Testis (tissue), 2 donors: ENCODE measurements at regions not wholly inside any gene's neighbourhood (a gene's known extent, or its start where the extent isn't known, plus 50 kb on each side); places are given as distances from the start of the nearest gene placed in this dataset.

Experiments
- DNase-seq: peaks from one replicate; pipeline ENCODE4 v3.0.0-alpha.2; 2019
- H3K27ac ChIP-seq, 2 donors: fragments of 200-600 bp; sonication (generic); one replicate each; pipeline ENCODE4 v1.5.1; 2019
- H3K27me3 ChIP-seq: fragments of 200-600 bp; sonication (generic); one replicate; pipeline ENCODE4 v1.5.1; 2019
- H3K36me3 ChIP-seq: fragments of 200-600 bp; sonication (generic); one replicate; pipeline ENCODE4 v1.5.1; 2017; ENCODE audit warnings: low read depth; ENCODE audit errors: missing control alignments
- H3K4me1 ChIP-seq: fragments of 200-600 bp; sonication (generic); one replicate; pipeline ENCODE4 v1.5.1; 2019
- H3K4me3 ChIP-seq, 2 donors: fragments of 200-600 bp; sonication (generic); one replicate each; pipeline ENCODE4 v1.5.1; 2017 to 2019
- H3K9me3 ChIP-seq: fragments of 200-600 bp; sonication (generic); one replicate; pipeline ENCODE4 v1.5.1; 2017
- CTCF ChIP-seq, 3 experiments: fragments of 450-650 bp in 2 of 3; fragments of 200-600 bp in 1 of 3; sonication (generic) in 1 of 3; IDR thresholded peaks; one replicate each; pipeline ENCODE4 v1.5.1; 2016 to 2019; ENCODE audit warnings: antibody characterized with exemption in 3 of 3, mild to moderate bottlenecking in 2 of 3, moderate library complexity in 1 of 3
- POLR2A ChIP-seq: fragments of 450-650 bp; IDR thresholded peaks from one replicate; pipeline ENCODE4 v1.6.1; 2017; ENCODE audit warnings: antibody characterized with exemption, mild to moderate bottlenecking, moderate library complexity
- WGBS, 2 donors: methylation state at CpG; one replicate each; pipeline ENCODE4 v1.1.5; 2018; 5-methylcytosine and 5-hydroxymethylcytosine counted together
- intact Hi-C: fragments of 100-400 bp; cut with DNase I; formaldehyde crosslinking; loops from one replicate; pipeline ENCODE4 v1.15.1; 2023; ENCODE audit warnings: low total_unique reads

DNA sequence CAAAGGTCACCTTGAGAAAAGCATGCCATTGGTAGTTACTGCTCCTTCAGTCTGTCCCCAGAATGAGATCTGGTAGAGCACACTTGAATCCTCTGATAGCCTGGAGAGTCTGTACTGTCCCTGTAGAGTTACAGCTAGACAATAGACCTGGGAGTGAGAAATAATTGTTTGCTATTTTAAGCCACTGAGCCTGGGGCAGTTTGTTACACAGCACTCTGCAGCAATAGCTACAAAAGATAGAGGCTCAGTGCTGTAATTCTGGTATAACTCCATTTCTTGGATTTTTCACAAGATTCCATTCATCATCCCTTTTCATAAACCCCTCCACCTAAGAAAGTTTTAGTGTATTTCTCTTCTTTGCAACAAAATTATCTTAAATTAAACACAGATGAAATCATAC is 242.7 kb upstream of the ARRDC4 start:
- Histone ChIP-seq H3K27me3 (no peaks in the 10 kb centered on the region), H3K36me3 (no peaks in the 10 kb centered on the region), H3K27ac (no peak overlapping the region), H3K4me1 (no peaks in the 10 kb centered on the region), H3K9me3 (no peaks in the 10 kb centered on the region), H3K4me3 (no peak overlapping the region)
- intact Hi-C loops, result no loop called here
- TF ChIP-seq POLR2A (no peak), CTCF (IDR thresholded peaks at IDR 0.05) (no peak)
- no peak for DNase-seq

- no peak overlapping the region for H3K4me3 ChIP-seq
- no peak overlapping the region for H3K27ac ChIP-seq
- no peaks in the 10 kb centered on the region for H3K27me3 ChIP-seq
- intact Hi-C loops, result no loop called here
- no peaks in the 10 kb centered on the region for H3K4me1 ChIP-seq
- DNase-seq, result no peak
- no peaks in the 10 kb centered on the region for H3K36me3 ChIP-seq
- TF ChIP-seq POLR2A (no peak), CTCF (IDR thresholded peaks at IDR 0.05) (no peak)
- no peaks in the 10 kb centered on the region for H3K9me3 ChIP-seq
Observed at GRCh38 chr15:97718509-97718908, 242.0 kb upstream of the ARRDC4 start.

DNA sequence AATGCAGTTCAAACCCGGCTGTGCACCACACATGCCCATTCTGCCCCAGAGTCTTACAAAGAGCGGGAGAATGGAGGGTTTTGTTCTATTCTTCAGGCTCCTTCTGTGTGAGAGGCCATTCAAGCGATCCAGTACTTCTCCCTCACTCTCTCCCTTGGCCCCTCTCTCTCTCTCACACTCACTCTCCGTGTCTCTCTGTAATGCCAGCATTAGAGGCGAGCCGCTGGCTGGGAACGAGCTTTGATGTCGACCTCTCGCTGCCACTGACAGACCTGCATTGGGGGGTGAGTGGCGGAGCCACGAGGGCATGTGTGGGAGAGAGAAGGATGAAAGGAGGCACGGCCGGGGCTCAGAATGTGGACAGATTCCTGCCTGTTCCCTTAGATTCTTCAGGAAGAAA is 231.7 kb upstream of the ARRDC4 start:
- 39 to 47% methylated on average over 13 of the region's 13 CpGs for WGBS, 2 donors
- no peaks in the 10 kb centered on the region for H3K36me3 ChIP-seq
- no peak overlapping the region for H3K4me3 ChIP-seq
- DNase-seq, result peak; percentile 21
- intact Hi-C loops, result no loop called here
- H3K9me3 ChIP-seq, result no peaks in the 10 kb centered on the region
- no peaks in the 10 kb centered on the region for H3K27me3 ChIP-seq
- H3K27ac ChIP-seq, result no peak overlapping the region
- no peaks in the 10 kb centered on the region for H3K4me1 ChIP-seq
- no peak for TF ChIP-seq POLR2A
- no peak for TF ChIP-seq CTCF (IDR thresholded peaks at IDR 0.05)

- intact Hi-C loops, result no loop called here
- Histone ChIP-seq H3K4me1 (no peaks in the 10 kb centered on the region), H3K27ac (no peak overlapping the region), H3K36me3 (no peaks in the 10 kb centered on the region), H3K9me3 (no peaks in the 10 kb centered on the region), H3K27me3 (no peaks in the 10 kb centered on the region), H3K4me3 (no peak overlapping the region)
- no peak for DNase-seq
- TF ChIP-seq CTCF (IDR thresholded peaks at IDR 0.05) (no peak), POLR2A (no peak)
- 57 to 75% methylated on average over 7 of the region's 7 CpGs for WGBS, 2 donors
Observed at GRCh38 chr15:97729270-97729669, 231.2 kb upstream of the ARRDC4 start.

GRCh38 chr15:97730315-97730714 is 230.2 kb upstream of the ARRDC4 start:
- DNase-seq, result no peak
- Histone ChIP-seq H3K27ac (no peak overlapping the region), H3K36me3 (no peaks in the 10 kb centered on the region), H3K9me3 (no peaks in the 10 kb centered on the region), H3K4me3 (no peak overlapping the region), H3K27me3 (no peaks in the 10 kb centered on the region), H3K4me1 (no peaks in the 10 kb centered on the region)
- TF ChIP-seq CTCF (IDR thresholded peaks at IDR 0.05) (no peak), POLR2A (no peak)
- intact Hi-C loops, result no loop called here
- 92 to 96% methylated on average over 1 of the region's 1 CpG for WGBS, 2 donors
